Fibroblast of peridontal ligament (primary cell): ENCODE measurements at regions not wholly inside any gene's neighbourhood (a gene's known extent, or its start where the extent isn't known, plus 50 kb on each side); places are given as distances from the start of the nearest gene placed in this dataset.
A peak's percentile ranks its signal among the peaks of the same experiment; 100 is the strongest.
"Not testable (repeated sequence)": the region's sequence is repeated elsewhere in the genome, so short reads cannot be mapped to it uniquely, and the experiment has no call there.

Experiments
- DNase-seq: peaks from one replicate; pipeline ENCODE4 v3.0.0-alpha.2; 2010; ENCODE audit errors: extremely low read depth

- DNase-seq: peak; percentile 12
These were observed 756.6 kb downstream of the RNF144A start for GRCh38 chr2:7673853-7674252.

GRCh38 chr2:7674606-7675005 is 757.4 kb downstream of the RNF144A start:
- no peak for DNase-seq

GRCh38 chr2:7676714-7677113 is 759.5 kb downstream of the RNF144A start:
- no peak for DNase-seq

GRCh38 chr2:7681881-7682461 is 764.8 kb downstream of the RNF144A start:
- no peak for DNase-seq

GRCh38 chr2:7683196-7683595 is 766.0 kb downstream of the RNF144A start:
- no peak for DNase-seq

GRCh38 chr2:7683708-7684107 is 766.5 kb downstream of the RNF144A start:
- DNase-seq: no peak

- peak; percentile 44 for DNase-seq
These were observed 768.3 kb downstream of the RNF144A start for GRCh38 chr2:7685342-7686015.

- DNase-seq: no peak
These were observed 768.8 kb downstream of the RNF144A start for GRCh38 chr2:7686016-7686385.

- no peak for DNase-seq
These were observed 774.9 kb downstream of the RNF144A start for GRCh38 chr2:7691961-7692656.

GRCh38 chr2:7692657-7693161 is 775.5 kb downstream of the RNF144A start:
- DNase-seq: peak; percentile 75

GRCh38 chr2:7693246-7694075 is 776.2 kb downstream of the RNF144A start:
- no peak for DNase-seq

GRCh38 chr2:7694076-7694985 is 777.1 kb downstream of the RNF144A start:
- DNase-seq: no peak

- DNase-seq: not testable (repeated sequence)
These were observed 779.3 kb downstream of the RNF144A start for GRCh38 chr2:7696556-7696955.

- DNase-seq: no peak
These were observed 779.8 kb downstream of the RNF144A start for GRCh38 chr2:7697052-7697451.

- DNase-seq: no peak
These were observed 784.6 kb downstream of the RNF144A start for GRCh38 chr2:7701791-7702190.

GRCh38 chr2:7703048-7703447 is 785.8 kb downstream of the RNF144A start:
- DNase-seq: no peak

- DNase-seq: no peak
These were observed 786.4 kb downstream of the RNF144A start for GRCh38 chr2:7703543-7704144.

GRCh38 chr2:7704296-7704865 is 787.2 kb downstream of the RNF144A start:
- DNase-seq: peak; percentile 25

GRCh38 chr2:7706791-7707190 is 789.6 kb downstream of the RNF144A start:
- DNase-seq: no peak

GRCh38 chr2:7707723-7708122 is 790.5 kb downstream of the RNF144A start:
- peak; percentile 23 for DNase-seq
